Upper lobe of right lung (tissue), 1 donor: ENCODE measurements at regions not wholly inside any gene's neighbourhood (a gene's known extent, or its start where the extent isn't known, plus 50 kb on each side); places are given as distances from the start of the nearest gene placed in this dataset.

Experiments
- ATAC-seq: fragments of 200-7000 bp; cut with Tn5 transposase; one replicate; pipeline ENCODE4 v1.9.1; 2020; ENCODE audit warnings: mild to moderate bottlenecking, moderate library complexity
- DNase-seq: peaks from one replicate; pipeline ENCODE4 v3.0.0-alpha.2; 2020
- H3K27ac ChIP-seq: fragments of 200-600 bp; one replicate; pipeline ENCODE4 v1.8.0; 2022
- H3K27me3 ChIP-seq: fragments of 200-600 bp; one replicate; pipeline ENCODE4 v1.8.0; 2022; ENCODE audit warnings: mild to moderate bottlenecking
- H3K36me3 ChIP-seq: fragments of 200-600 bp; one replicate; pipeline ENCODE4 v1.8.0; 2022
- H3K4me1 ChIP-seq: fragments of 200-600 bp; one replicate; pipeline ENCODE4 v1.8.0; 2022
- H3K4me3 ChIP-seq: fragments of 200-600 bp; one replicate; pipeline ENCODE4 v1.8.0; 2022; ENCODE audit warnings: mild to moderate bottlenecking
- H3K9me3 ChIP-seq: fragments of 200-600 bp; one replicate; pipeline ENCODE4 v1.8.0; 2022
- CTCF ChIP-seq: fragments of 200-600 bp; IDR thresholded peaks from one replicate; pipeline ENCODE4 v1.8.0; 2022; ENCODE audit warnings: antibody characterized with exemption
- intact Hi-C: fragments of 100-400 bp; cut with DNase I; formaldehyde crosslinking; loops from one replicate; pipeline ENCODE4 v1.11.0; 2022
- donor health status: DM: no; HTN: yes; CAD: no; lungs with severe emphysema.

GRCh38 chr12:25058012-25058411 is 109.1 kb upstream of the BCAT1 start:
- intact Hi-C loops: no loop called here

GRCh38 chr12:25056486-25057130 is 107.7 kb upstream of the BCAT1 start:
- H3K27ac ChIP-seq: no peak overlapping the region
- ATAC-seq (no peak), DNase-seq (no peak)
- intact Hi-C loops: no loop called here
- no peaks in the 10 kb centered on the region for H3K36me3 ChIP-seq
- peaks cover 2% of the 10 kb centered on the region for H3K4me1 ChIP-seq
- TF ChIP-seq CTCF: no peak
- no peaks in the 10 kb centered on the region for H3K9me3 ChIP-seq
- H3K4me3 ChIP-seq: no peak overlapping the region
- no peaks in the 10 kb centered on the region for H3K27me3 ChIP-seq

More at GRCh38 chr12:25058012-25058411, 109.1 kb upstream of the BCAT1 start:
- Histone ChIP-seq H3K9me3 (no peaks in the 10 kb centered on the region), H3K27ac (no peak overlapping the region), H3K27me3 (no peaks in the 10 kb centered on the region), H3K36me3 (no peaks in the 10 kb centered on the region), H3K4me3 (no peak overlapping the region), H3K4me1 (no peaks in the 10 kb centered on the region)
- DNase-seq (no peak), ATAC-seq (no peak)
- no peak for TF ChIP-seq CTCF

- no peak for TF ChIP-seq CTCF
- Histone ChIP-seq H3K4me3 (no peak overlapping the region), H3K36me3 (no peaks in the 10 kb centered on the region), H3K4me1 (peaks cover 5% of the 10 kb centered on the region), H3K27me3 (no peaks in the 10 kb centered on the region), H3K27ac (no peak overlapping the region), H3K9me3 (no peaks in the 10 kb centered on the region)
- ATAC-seq (no peak), DNase-seq (no peak)
- intact Hi-C loops: no loop called here
Observed at GRCh38 chr12:25056011-25056410, 107.1 kb upstream of the BCAT1 start.

GRCh38 chr12:25054783-25055144 is 105.9 kb upstream of the BCAT1 start:
- TF ChIP-seq CTCF: no peak
- Histone ChIP-seq H3K27ac (no peak overlapping the region), H3K4me1 (peaks cover 5% of the 10 kb centered on the region), H3K9me3 (no peaks in the 10 kb centered on the region), H3K4me3 (peak overlapping the region; percentile 50), H3K27me3 (no peaks in the 10 kb centered on the region), H3K36me3 (no peaks in the 10 kb centered on the region)
- DNase-seq (no peak), ATAC-seq (no peak)
- intact Hi-C loops: no loop called here

GRCh38 chr12:25054076-25054782 is 105.3 kb upstream of the BCAT1 start:
- Histone ChIP-seq H3K27ac (peak overlapping the region; percentile 81), H3K4me1 (peaks cover 5% of the 10 kb centered on the region), H3K9me3 (no peaks in the 10 kb centered on the region), H3K27me3 (no peaks in the 10 kb centered on the region), H3K4me3 (peak overlapping the region; percentile 50), H3K36me3 (no peaks in the 10 kb centered on the region)
- intact Hi-C loops: no loop called here
- TF ChIP-seq CTCF: no peak
- no peak for ATAC-seq
- no peak for DNase-seq
